Heart left ventricle (tissue), 13 donors: ENCODE measurements at regions not wholly inside any gene's neighbourhood (a gene's known extent, or its start where the extent isn't known, plus 50 kb on each side); places are given as distances from the start of the nearest gene placed in this dataset.

Experiments used
- POLR2A ChIP-seq, 2 donors: fragments of 450-650 bp; IDR thresholded peaks; one replicate each; pipeline ENCODE4 v1.6.1; 2017; ENCODE audit warnings: antibody characterized with exemption in 2 of 2, mild to moderate bottlenecking in 2 of 2, moderate library complexity in 2 of 2
- TF ChIP-seq, protein P1 (sequence below), 12 donors: fragments of 200-600 bp; sonication (generic) in 4 of 12; IDR thresholded peaks; one replicate each; pipeline versions ENCODE4 v1.5.0 to v1.8.0; 2018 to 2022; ENCODE audit warnings: antibody characterized with exemption in 12 of 12, mild to moderate bottlenecking in 5 of 12
- donor health status: ischemic (EF 13 %, LVEDD 7.1; RV severe dilation, severe dysfunction).
- donor health status: DM: no; HTN: yes; CAD: no.
- donor health status: DM: no; HTN: no; CAD: no.
- donor health status: ischemic (EF 25% LVEDD 6.9; RV normal size, moderate dysfunction).
- donor health status: ischemic (EF 25% LVEDD 5.7; RV mildly dilated, moderate dysfunction).
- donor health status: ischemic (EF 35%, LVEDD 5.7; RV mildly dilated, moderate dysfunction).
- donor health status: nonischemic (EF 11% LVEDD 7.7; RV severe dilation, severe dysfunction).
- donor health status: DM: yes; HTN: yes; CAD: no.
- donor health status: PGD.
- donor health status: ischemic (EF 29% LVEDD 5.4; RV normal size, mild dysfunction).
- donor health status: nonischemic (EF 23%, LVEDD 6.1; RV moderate dilation, normal function).

DNA sequence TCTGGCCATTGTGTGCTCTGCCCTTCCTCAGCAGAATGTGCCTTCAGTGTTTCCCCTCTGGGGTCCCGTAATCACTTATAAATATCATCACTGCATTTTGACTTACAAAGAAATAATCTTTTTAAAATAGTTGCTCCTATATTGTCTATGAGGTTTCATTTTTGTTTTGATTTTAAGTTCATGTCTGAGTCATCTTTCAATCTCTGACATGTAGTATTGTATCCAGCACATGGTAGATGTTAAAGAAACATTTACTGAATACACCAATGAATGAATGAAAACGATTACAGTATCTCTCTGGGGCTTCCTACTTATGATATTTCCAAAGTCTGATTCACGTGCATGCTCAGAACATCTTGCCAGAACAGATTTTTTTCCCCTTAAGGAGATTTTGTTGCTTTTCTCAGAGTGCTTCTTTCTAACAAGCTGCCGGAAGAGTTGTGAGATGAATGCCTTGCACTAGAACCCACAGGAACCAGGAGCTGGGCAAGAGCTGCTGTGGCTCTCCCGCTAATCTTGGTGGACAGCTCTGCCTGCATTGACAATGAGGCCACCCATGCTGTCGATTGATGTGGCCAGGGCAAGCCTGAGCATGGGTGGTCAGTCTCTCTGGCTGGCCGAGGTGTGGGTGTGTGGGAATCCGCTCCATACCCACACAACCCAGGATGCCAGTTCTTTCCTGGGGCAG lies 199.4 kb downstream of the CYRIA start:
- no peak for TF ChIP-seq POLR2A (IDR thresholded peaks at IDR 0.05)
- TF ChIP-seq, protein P1, sequence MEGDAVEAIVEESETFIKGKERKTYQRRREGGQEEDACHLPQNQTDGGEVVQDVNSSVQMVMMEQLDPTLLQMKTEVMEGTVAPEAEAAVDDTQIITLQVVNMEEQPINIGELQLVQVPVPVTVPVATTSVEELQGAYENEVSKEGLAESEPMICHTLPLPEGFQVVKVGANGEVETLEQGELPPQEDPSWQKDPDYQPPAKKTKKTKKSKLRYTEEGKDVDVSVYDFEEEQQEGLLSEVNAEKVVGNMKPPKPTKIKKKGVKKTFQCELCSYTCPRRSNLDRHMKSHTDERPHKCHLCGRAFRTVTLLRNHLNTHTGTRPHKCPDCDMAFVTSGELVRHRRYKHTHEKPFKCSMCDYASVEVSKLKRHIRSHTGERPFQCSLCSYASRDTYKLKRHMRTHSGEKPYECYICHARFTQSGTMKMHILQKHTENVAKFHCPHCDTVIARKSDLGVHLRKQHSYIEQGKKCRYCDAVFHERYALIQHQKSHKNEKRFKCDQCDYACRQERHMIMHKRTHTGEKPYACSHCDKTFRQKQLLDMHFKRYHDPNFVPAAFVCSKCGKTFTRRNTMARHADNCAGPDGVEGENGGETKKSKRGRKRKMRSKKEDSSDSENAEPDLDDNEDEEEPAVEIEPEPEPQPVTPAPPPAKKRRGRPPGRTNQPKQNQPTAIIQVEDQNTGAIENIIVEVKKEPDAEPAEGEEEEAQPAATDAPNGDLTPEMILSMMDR (IDR thresholded peaks at IDR 0.05) = no peak
